GM19193 (cell line): ENCODE measurements at regions not wholly inside any gene's neighbourhood (a gene's known extent, or its start where the extent isn't known, plus 50 kb on each side); places are given as distances from the start of the nearest gene placed in this dataset.

ENCODE experiments used
- POLR2A ChIP-seq: IDR thresholded peaks from 4 replicates; pipeline ENCODE4 v1.6.1; 2011; ENCODE audit not compliant: insufficient read depth, insufficient read length; ENCODE audit errors: extremely low read depth

GRCh38 chr9:105098370-105098769 is 146.1 kb upstream of the SLC44A1 start:
- no peak for TF ChIP-seq POLR2A

- no peak for TF ChIP-seq POLR2A
These were observed 140.7 kb upstream of the SLC44A1 start for GRCh38 chr9:105103776-105104175.

DNA sequence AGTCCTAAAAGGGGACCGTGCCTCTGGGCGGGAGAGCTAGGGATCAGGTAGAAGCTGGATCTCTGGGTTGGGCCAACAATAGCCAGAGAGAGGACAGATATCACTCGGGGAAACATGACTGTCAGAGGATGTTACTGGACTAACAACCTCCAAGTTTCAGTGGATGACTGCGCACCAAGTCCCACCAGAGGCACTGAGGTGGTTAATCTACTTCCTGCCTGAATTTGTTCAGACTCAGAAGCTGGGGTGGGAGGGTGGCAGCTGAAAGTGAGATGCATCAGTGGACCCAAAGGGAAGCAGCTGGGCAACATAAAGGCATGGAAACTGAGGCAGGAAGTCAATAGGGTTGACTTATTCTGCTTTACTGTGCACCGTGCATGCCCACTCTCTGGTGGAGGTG is 130.1 kb upstream of the SLC44A1 start:
- no peak for TF ChIP-seq POLR2A

- TF ChIP-seq POLR2A: no peak
These were observed 129.3 kb upstream of the SLC44A1 start for GRCh38 chr9:105114964-105115728.

- TF ChIP-seq POLR2A: no peak
These were observed 128.2 kb upstream of the SLC44A1 start for GRCh38 chr9:105116052-105116868.

GRCh38 chr9:105117234-105117633 is 127.2 kb upstream of the SLC44A1 start:
- no peak for TF ChIP-seq POLR2A

DNA sequence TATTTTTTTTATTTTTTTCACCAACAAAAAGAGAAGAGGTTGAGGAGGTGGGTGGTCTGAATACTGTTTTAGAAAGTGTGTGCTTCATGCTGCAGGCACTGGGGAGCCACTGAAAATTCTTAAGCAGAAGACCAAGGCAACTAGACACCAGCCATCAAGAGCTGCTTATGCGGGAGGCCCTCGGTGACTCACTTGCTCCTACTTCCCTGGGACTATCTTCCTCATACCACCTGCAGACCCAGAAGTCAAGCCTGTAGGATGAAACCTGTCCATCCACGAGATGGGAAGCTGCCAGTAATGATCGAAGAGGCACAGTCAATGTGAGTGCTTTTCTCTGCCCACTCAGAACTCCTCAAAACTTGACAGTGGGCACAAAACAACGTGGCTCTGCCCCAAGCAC is 125.8 kb upstream of the SLC44A1 start:
- no peak for TF ChIP-seq POLR2A

DNA sequence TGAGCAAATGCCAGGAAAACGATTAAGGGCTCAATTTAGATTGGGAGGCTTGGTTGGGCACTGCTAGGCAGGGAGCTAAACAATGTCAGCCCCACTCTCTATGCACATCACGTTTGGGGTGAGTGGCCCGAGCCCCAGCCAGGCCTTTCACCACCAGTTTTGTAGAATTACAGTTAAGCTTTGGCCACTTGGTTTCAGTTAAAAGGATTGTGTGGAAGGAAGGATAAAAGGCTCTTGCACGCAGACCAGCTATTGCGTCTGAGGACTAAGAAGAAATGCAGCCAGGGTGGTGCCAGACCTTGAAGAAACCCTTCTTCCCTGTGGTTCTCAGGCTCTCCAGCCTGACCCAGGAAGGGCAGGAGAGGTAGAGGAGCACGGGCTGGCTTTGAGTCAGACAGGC is 125.3 kb upstream of the SLC44A1 start:
- no peak for TF ChIP-seq POLR2A

DNA sequence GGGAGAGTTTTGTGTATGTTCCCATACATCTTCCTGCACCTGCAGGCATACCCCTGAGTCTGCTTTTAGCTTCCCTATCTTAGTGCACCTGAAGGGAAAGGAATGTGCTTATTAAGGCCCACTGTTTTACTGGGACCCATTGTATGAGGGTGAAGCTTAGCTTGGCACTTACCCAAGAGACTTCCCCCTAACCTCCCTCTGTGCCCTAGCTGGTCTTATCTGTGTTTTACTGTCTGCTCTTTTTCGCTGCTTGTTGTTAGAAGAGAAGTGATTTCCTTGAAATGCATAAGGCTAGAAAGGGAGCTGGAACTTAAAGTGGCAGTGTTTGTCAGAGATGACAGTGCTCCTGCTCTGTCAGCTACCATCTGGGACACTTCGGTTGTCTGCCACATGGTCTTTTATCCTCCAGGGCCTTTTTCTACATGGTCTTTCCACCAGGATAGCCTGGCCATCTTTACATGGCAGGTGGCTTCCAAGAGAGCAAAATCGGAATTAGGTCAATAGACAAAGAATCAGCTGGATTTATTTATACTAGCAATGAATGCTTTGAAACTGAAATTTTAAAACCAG is 122.5 kb upstream of the SLC44A1 start:
- TF ChIP-seq POLR2A: no peak

DNA sequence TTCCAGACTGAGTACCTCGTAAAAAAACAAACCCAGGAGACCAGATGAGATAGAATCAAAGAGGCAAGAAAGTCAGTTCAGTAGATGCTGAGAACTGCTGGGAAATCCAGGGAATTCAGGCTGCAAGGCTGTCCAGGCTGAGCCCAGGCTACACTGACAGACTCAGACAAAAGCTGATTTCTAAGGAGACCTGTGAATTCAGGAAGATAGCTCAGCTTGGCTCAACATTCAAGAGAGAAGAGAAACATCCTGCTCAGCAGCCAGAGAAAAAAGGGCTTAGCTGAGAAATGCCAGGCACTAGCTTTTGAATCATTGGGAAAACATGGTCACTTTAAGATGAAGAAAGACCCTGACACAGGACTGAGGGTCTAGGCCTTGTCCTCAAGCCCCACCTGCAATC is 118.2 kb upstream of the SLC44A1 start:
- TF ChIP-seq POLR2A: no peak

DNA sequence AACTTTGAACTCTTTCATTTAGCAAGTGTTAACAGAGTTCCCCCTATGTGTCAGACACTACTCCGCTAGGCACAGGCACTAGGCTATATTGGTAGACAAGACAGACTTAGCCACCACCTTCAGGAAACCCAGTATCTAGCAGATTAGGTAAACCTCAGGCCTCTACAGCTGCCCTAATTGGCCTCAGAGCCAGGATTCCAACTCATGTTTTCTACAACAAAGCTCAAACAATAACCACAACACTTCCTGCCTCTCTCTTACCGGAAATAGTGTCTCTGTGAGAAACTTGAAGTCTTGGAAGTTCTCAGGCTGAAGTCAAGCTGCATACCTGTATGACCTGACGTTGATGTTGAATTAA is 116.6 kb upstream of the SLC44A1 start:
- TF ChIP-seq POLR2A: no peak

DNA sequence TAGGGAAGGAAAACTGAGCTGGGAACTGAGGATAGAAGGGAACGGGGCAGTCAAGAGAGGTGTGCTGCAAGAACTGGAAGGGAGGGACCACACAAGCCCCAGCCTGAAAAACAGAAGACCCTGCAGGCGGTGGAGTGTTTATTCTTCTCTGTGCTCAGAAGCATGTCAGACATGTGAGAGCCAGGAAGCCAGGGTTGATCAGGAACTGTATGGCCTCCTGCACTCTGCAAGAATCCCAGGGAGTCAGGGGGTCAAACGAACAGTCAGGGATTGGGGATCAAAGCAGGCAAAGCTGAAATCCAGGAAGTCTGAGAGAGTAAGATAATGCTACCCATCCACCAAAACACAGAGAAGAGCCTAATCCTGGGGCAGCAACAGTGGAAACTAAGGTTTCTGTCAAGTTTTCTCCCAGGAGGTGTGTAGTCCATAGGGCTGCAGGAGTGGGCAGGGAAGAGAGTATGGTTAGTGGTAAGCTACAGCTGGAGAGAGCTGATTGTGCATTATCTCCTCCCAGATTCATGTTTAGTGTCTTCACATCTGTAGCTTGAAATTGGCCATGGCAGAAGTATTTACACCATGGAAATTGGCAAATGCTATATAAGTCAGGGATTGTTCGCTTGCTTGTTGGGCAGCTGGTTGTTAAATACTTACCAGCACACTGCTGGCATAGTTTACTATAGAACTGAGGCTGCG is 115.4 kb upstream of the SLC44A1 start:
- TF ChIP-seq POLR2A: no peak

- no peak for TF ChIP-seq POLR2A
These were observed 114.7 kb upstream of the SLC44A1 start for GRCh38 chr9:105129731-105130130.

DNA sequence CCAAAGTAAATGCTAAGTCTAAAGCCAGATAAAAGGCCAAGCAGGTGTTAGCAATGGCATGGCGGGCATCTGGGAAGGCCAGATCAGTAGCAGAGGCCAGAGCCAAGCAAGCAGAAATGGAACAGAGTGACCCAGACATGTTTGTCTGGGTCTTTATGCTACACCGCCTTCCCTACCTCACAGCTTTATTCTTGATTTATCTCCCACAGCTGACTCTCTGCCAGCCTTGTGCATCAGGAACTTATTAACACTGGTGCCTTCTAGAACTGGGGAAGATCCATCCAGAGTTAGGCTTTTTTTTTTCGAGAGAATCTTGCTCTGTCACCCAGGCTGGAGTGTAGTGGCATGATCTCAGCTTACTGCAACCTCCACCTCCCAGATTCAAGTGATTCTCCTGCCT is 112.5 kb upstream of the SLC44A1 start:
- no peak for TF ChIP-seq POLR2A

DNA sequence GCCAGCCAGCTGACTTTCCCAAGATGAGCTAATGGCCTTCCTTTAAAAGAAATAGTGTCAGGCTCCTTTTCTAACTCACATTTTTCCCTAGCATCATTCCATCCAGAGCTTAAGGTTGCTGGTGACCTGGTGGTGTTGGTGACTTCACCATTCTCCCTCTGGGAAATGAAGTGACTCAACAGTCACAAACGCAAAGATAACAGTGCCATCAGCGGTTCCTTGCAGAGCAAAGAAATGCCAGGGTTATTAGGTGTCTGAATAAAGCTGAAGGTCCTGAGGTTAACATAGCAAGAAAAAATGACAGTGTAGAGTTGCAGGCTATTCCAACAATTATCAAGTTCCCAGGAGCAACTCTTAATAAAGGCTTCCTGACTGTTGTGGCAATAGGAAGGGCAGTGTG is 111.8 kb upstream of the SLC44A1 start:
- no peak for TF ChIP-seq POLR2A
